ENCODE measurements at regions not wholly inside any gene's neighbourhood (a gene's known extent, or its start where the extent isn't known, plus 50 kb on each side); places are given as distances from the start of the nearest gene placed in this dataset.

- ATAC-seq (no peak), DNase-seq (no peak)
These were observed 103.4 kb downstream of the QRFPR start for GRCh38 chr4:121277194-121278105.

- no peak for ATAC-seq
- DNase-seq: no peak
These were observed 107.6 kb downstream of the QRFPR start for GRCh38 chr4:121273191-121273590.

- ATAC-seq (no peak), DNase-seq (no peak)
These were observed 108.3 kb downstream of the QRFPR start for GRCh38 chr4:121272526-121272925.

GRCh38 chr4:121270389-121270788 is 106.3 kb upstream of the TNIP3 start:
- no peak for DNase-seq
- ATAC-seq: peak; percentile 36

GRCh38 chr4:121269001-121269400 is 104.9 kb upstream of the TNIP3 start:
- no peak for DNase-seq
- no peak for ATAC-seq

- DNase-seq (no peak), ATAC-seq (no peak)
These were observed 102.9 kb upstream of the TNIP3 start for GRCh38 chr4:121266982-121267381.

- ATAC-seq: peak; percentile 41
- DNase-seq: peak; percentile 12
These were observed 92.9 kb upstream of the TNIP3 start for GRCh38 chr4:121256887-121257466.

- DNase-seq (peak; percentile 50), ATAC-seq (peak; percentile 97)
These were observed 92.0 kb upstream of the TNIP3 start for GRCh38 chr4:121255986-121256750.

- DNase-seq: no peak
- ATAC-seq: no peak
These were observed 89.8 kb upstream of the TNIP3 start for GRCh38 chr4:121253961-121254360.

- ATAC-seq (no peak), DNase-seq (peak; percentile 67)
These were observed 88.2 kb upstream of the TNIP3 start for GRCh38 chr4:121252224-121252806.

- DNase-seq (no peak), ATAC-seq (no peak)
These were observed 84.6 kb upstream of the TNIP3 start for GRCh38 chr4:121248747-121249146.

GRCh38 chr4:121246698-121247097 is 82.6 kb upstream of the TNIP3 start:
- DNase-seq (no peak), ATAC-seq (no peak)

GRCh38 chr4:121243485-121243884 is 79.4 kb upstream of the TNIP3 start:
- DNase-seq (no peak), ATAC-seq (peak; percentile 43)

- ATAC-seq: no peak
- no peak for DNase-seq
These were observed 78.1 kb upstream of the TNIP3 start for GRCh38 chr4:121242188-121242750.

- DNase-seq: no peak
- ATAC-seq: no peak
These were observed 75.8 kb upstream of the TNIP3 start for GRCh38 chr4:121239951-121240350.

- no peak for ATAC-seq
- no peak for DNase-seq
These were observed 74.3 kb upstream of the TNIP3 start for GRCh38 chr4:121238461-121238860.

- no peak for DNase-seq
- ATAC-seq: no peak
These were observed 72.9 kb upstream of the TNIP3 start for GRCh38 chr4:121237069-121237399.

GRCh38 chr4:121236353-121237068 is 72.4 kb upstream of the TNIP3 start:
- ATAC-seq (no peak), DNase-seq (no peak)

GRCh38 chr4:121233982-121234381 is 69.9 kb upstream of the TNIP3 start:
- ATAC-seq: no peak
- DNase-seq: no peak

- ATAC-seq (no peak), DNase-seq (no peak)
These were observed 65.9 kb upstream of the TNIP3 start for GRCh38 chr4:121229993-121230392.

GRCh38 chr4:121228848-121229247 is 64.7 kb upstream of the TNIP3 start:
- DNase-seq: no peak
- no peak for ATAC-seq

GRCh38 chr4:121227341-121227792 is 63.2 kb upstream of the TNIP3 start:
- no peak for DNase-seq
- peak; percentile 93 for ATAC-seq

Measured in stimulated activated naive CD8-positive, alpha-beta T cell treated with anti-CD3 and anti-CD28 coated beads, Interleukin-15, Interleukin-2, amounts not matched to agents 100 U/mL and 50 U/mL, for 24 hours (primary cell).